Activated T-helper 2 cell treated with anti-CD3 and anti-CD28 coated beads, Interferon-gamma antibody, Interleukin-2, Interleukin-4, amounts not matched to agents 10 μg/mL and 5 μg/mL and 100 μg/mL, durations not matched to agents 14 hours and 24 hours and 36 hours (primary cell): ENCODE measurements at regions not wholly inside any gene's neighbourhood (a gene's known extent, or its start where the extent isn't known, plus 50 kb on each side); places are given as distances from the start of the nearest gene placed in this dataset.

Experiments
- DNase-seq: peaks from one replicate; pipeline ENCODE4 v3.0.0; 2021; ENCODE audit warnings: low spot score
- H3K27ac Mint-ChIP-seq: one replicate; pipeline ENCODE4 v1.8.0; 2021; ENCODE audit warnings: mixed read lengths
- H3K27me3 Mint-ChIP-seq: one replicate; pipeline ENCODE4 v1.8.0; 2021; ENCODE audit warnings: low read depth, mixed read lengths
- H3K36me3 Mint-ChIP-seq: one replicate; pipeline ENCODE4 v1.8.0; 2021; ENCODE audit warnings: low read depth, mixed read lengths
- H3K4me1 Mint-ChIP-seq: one replicate; pipeline ENCODE4 v1.8.0; 2021; ENCODE audit warnings: low read depth, mixed read lengths
- H3K4me3 Mint-ChIP-seq: one replicate; pipeline ENCODE4 v1.8.0; 2021; ENCODE audit warnings: low read depth, mild to moderate bottlenecking, moderate library complexity, mixed read lengths
- H3K9me3 Mint-ChIP-seq: one replicate; pipeline ENCODE4 v1.8.0; 2021; ENCODE audit warnings: mixed read lengths
- intact Hi-C: fragments of 100-400 bp; cut with micrococcal nuclease; formaldehyde crosslinking; loops from one replicate; pipeline ENCODE4 v1.15.1; 2023

DNA sequence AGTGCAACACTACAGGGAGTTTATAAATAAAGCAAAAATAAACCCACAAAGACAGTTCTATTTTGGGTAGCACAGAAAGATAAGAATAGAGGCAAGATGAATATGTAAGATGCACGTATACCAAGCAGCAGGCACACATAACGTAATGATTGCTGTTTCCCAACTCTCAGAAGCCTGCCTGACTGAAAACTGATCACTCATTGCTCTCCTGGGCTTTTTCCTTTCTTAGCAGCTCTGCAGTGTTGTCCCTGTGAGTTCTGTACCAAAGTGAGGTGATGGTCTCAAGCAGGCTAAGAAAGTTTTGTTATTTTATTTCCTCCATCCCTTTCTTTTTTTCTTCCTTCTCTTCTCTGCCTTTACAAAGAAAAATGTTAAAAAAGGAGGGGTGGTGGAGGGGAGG, 522.0 kb upstream of the MAN1A1 start:
- intact Hi-C loops, result no loop called here
- Mint-ChIP-seq H3K36me3 (no peaks in the 10 kb centered on the region), H3K4me3 (no peak overlapping the region), H3K27ac (no peak overlapping the region), H3K27me3 (peaks cover 9% of the 10 kb centered on the region), H3K4me1 (no peaks in the 10 kb centered on the region), H3K9me3 (no peaks in the 10 kb centered on the region)
- no peak for DNase-seq

DNA sequence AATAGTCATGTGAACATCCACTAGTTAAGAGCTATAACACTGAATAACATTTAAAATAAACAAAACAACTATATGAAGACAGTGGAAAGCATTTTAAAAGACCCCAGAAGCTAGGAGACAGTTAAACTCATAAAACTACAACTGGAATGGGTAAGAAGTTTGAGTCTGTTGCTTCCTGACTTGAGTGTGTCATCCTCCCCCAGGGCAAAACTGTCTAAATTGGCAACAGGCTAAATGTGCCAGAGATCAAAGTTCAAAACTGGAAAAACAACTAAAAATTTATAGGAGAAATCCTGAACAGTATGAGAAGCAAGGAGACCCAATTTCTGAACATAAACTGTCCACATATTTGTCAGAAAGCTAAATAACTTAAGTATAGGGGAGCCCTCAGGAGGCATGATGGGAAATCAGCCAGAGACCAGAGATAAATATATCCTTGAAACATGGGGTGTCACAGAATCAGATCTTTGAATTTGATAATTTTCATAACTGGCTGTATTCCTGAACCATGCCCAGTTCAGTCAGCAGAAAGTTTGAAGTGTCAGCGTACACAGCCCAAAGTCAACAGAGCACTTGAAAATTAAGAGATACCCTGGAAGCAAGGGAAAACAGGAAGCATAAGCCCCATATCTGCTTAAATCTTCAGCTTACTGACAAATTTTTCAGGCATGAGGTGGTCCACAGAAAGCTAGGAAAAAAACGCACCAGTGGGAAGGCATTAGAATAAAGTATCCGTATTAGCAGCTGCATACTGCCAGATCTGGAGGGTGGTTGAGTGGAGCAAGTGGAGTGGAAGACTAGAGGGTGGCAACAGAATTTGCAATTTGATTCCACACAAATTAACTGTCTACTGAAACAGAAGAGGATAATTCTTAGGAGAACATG, 516.1 kb upstream of the MAN1A1 start:
- Mint-ChIP-seq H3K27me3 (peaks cover 14% of the 10 kb centered on the region), H3K36me3 (no peaks in the 10 kb centered on the region), H3K4me1 (no peaks in the 10 kb centered on the region), H3K4me3 (no peak overlapping the region), H3K27ac (no peak overlapping the region), H3K9me3 (no peaks in the 10 kb centered on the region)
- intact Hi-C loops, result no loop called here
- DNase-seq, result no peak

DNA sequence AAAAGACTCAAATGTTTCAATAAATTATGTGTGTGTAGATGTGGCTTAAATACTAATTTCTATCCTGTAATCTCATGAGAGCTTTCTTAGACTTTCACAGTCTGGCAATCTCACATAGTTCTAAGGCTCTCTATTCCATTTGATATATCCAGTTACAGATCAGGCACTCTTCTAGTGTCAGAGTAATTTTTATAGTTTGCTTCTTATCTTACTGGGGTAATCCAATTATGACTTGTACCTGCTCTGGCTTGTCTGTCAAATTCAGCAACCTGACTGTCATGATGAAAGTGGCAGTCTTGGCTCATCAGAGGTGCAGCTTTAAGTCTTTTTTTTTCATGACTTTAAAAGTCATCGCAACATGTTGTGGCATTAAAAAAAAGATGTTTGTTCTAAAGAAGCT, 513.2 kb upstream of the MAN1A1 start:
- H3K36me3 Mint-ChIP-seq, result no peaks in the 10 kb centered on the region
- intact Hi-C loops, result no loop called here
- no peak for DNase-seq
- H3K4me3 Mint-ChIP-seq, result no peak overlapping the region
- no peak overlapping the region for H3K27ac Mint-ChIP-seq
- peaks cover 27% of the 10 kb centered on the region for H3K27me3 Mint-ChIP-seq
- H3K4me1 Mint-ChIP-seq, result no peaks in the 10 kb centered on the region
- no peaks in the 10 kb centered on the region for H3K9me3 Mint-ChIP-seq

- no peaks in the 10 kb centered on the region for H3K36me3 Mint-ChIP-seq
- peaks cover 21% of the 10 kb centered on the region for H3K27me3 Mint-ChIP-seq
- no peak overlapping the region for H3K4me3 Mint-ChIP-seq
- no peak overlapping the region for H3K27ac Mint-ChIP-seq
- no peaks in the 10 kb centered on the region for H3K9me3 Mint-ChIP-seq
- peaks cover 11% of the 10 kb centered on the region for H3K4me1 Mint-ChIP-seq
- intact Hi-C loops, result loop anchor here (5.0 kb wide), 1 partner anchor 712 kb away; no protein-coding TSS in a partner anchor
- DNase-seq, result no peak
These were observed 509.3 kb upstream of the MAN1A1 start for GRCh38 chr6:119858901-119859300.

DNA sequence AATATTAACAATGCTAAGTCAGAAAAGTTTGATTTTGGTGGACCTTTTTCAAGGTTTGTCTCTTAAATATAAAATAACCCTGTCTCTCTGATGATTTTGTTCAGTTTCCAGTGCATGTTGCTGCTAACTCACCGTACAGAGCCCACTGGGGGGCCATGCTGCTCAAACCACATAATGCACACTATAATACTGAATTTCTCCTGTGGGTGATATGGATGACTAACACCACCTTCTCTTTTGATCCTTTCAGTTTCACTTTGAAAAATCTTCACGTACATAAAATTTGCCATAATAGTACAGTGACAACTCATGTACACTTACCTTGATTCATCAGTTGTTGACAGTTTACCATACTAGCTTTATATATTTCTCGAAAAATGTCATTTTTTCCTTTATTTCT, 506.6 kb upstream of the MAN1A1 start:
- peak overlapping the region; percentile 27 for H3K4me3 Mint-ChIP-seq
- no peak for DNase-seq
- peaks cover 11% of the 10 kb centered on the region for H3K4me1 Mint-ChIP-seq
- H3K36me3 Mint-ChIP-seq, result no peaks in the 10 kb centered on the region
- H3K27ac Mint-ChIP-seq, result no peak overlapping the region
- intact Hi-C loops, result loop anchor here (5.0 kb wide), 1 partner anchor 709 kb away; no protein-coding TSS in a partner anchor
- no peaks in the 10 kb centered on the region for H3K9me3 Mint-ChIP-seq
- H3K27me3 Mint-ChIP-seq, result peaks cover 19% of the 10 kb centered on the region

DNA sequence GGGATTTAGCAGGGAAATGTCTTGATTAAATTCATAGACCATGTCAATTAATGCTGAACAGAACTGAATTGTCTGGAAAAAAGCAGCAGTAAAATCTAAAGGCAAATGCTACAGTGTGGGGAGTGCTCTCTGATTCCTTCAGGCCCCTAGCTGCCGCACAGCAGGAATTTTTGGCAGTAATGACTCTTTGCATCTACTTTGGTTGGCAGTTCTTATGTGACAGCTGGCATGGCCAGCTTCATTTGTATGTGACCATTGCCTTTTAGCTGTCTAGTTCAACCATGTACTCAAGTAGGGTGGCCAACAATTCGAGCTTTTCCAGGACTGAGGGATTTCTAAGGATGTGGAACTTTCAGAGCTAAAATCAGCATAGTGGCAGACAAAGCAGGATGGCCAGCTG, 499.1 kb upstream of the MAN1A1 start:
- no peaks in the 10 kb centered on the region for H3K36me3 Mint-ChIP-seq
- no peaks in the 10 kb centered on the region for H3K4me1 Mint-ChIP-seq
- DNase-seq, result no peak
- no peak overlapping the region for H3K4me3 Mint-ChIP-seq
- H3K27ac Mint-ChIP-seq, result no peak overlapping the region
- intact Hi-C loops, result no loop called here
- peaks cover 13% of the 10 kb centered on the region for H3K27me3 Mint-ChIP-seq
- no peaks in the 10 kb centered on the region for H3K9me3 Mint-ChIP-seq

DNA sequence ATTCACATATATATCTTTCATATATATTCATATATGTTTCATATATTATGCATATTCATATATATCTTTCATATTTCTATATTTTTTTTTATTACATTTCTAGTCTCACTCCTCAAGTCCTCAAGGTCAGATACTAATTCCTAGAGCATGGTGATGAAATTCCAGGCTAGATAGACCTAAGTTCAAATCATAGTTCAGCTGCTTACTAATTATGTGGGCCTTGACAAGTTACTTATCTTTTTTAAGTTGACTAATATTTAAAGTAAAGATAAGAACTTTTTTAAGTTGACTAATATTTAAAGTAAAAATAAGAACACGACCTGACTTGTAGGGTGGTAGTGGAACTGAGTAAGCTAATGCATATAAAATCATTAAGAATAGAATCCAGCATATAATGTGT, 495.6 kb upstream of the MAN1A1 start:
- DNase-seq, result no peak
- Mint-ChIP-seq H3K9me3 (peaks cover 7% of the 10 kb centered on the region), H3K4me3 (no peak overlapping the region), H3K36me3 (no peaks in the 10 kb centered on the region), H3K27ac (no peak overlapping the region), H3K4me1 (no peaks in the 10 kb centered on the region), H3K27me3 (peaks cover 5% of the 10 kb centered on the region)
- intact Hi-C loops, result no loop called here

GRCh38 chr6:119844387-119844786, 494.8 kb upstream of the MAN1A1 start:
- H3K27ac Mint-ChIP-seq, result no peak overlapping the region
- H3K36me3 Mint-ChIP-seq, result no peaks in the 10 kb centered on the region
- H3K4me3 Mint-ChIP-seq, result no peak overlapping the region
- peaks cover 7% of the 10 kb centered on the region for H3K9me3 Mint-ChIP-seq
- no peaks in the 10 kb centered on the region for H3K4me1 Mint-ChIP-seq
- intact Hi-C loops, result no loop called here
- no peaks in the 10 kb centered on the region for H3K27me3 Mint-ChIP-seq
- DNase-seq, result no peak

DNA sequence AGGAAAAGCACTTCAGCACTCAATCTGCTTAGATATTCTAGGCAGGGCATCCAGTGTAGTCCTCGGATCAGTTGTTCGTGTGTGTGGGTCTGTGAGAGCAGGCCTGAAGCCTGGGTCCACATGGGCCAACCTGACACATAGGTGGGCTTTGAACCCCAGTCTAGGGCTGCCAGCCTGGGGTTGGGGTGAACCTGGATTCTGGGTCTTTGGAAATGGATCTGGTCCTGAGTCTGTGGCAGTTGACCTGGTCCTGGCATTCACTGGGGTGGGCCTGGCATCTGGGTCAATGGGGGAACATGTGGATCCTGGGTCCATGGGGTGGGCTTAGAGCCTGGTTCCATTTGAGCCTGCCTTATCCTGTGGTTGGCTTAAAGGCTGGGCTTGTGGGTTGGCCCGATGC, 492.6 kb upstream of the MAN1A1 start:
- Mint-ChIP-seq H3K4me3 (no peak overlapping the region), H3K4me1 (no peaks in the 10 kb centered on the region), H3K9me3 (peaks cover 7% of the 10 kb centered on the region), H3K36me3 (no peaks in the 10 kb centered on the region), H3K27ac (no peak overlapping the region), H3K27me3 (no peaks in the 10 kb centered on the region)
- intact Hi-C loops, result no loop called here
- DNase-seq, result no peak

- H3K4me1 Mint-ChIP-seq, result no peaks in the 10 kb centered on the region
- no peak overlapping the region for H3K4me3 Mint-ChIP-seq
- intact Hi-C loops, result no loop called here
- H3K27me3 Mint-ChIP-seq, result peaks cover 1% of the 10 kb centered on the region
- DNase-seq, result no peak
- peaks cover 7% of the 10 kb centered on the region for H3K9me3 Mint-ChIP-seq
- H3K27ac Mint-ChIP-seq, result no peak overlapping the region
- H3K36me3 Mint-ChIP-seq, result no peaks in the 10 kb centered on the region
These were observed 488.5 kb upstream of the MAN1A1 start for GRCh38 chr6:119838043-119838442.

DNA sequence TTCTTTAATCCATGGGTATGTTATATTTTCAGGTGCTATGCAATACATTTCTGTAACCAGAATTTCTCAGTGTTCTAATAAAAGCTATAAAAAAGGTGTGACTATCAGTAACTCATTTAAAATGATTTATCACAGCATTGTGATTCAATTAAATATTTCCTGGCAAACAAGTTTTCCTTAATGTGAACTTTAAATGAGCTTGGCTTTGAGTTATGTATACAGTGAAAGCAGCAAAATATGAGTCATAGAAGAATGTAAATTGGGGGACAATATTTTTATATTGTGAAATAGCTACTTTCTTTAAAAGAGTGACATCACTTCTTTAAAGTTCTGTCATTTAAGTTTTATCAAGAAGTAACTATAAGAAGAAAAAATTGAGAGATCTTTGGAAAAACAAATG, 484.9 kb upstream of the MAN1A1 start:
- intact Hi-C loops, result no loop called here
- no peaks in the 10 kb centered on the region for H3K36me3 Mint-ChIP-seq
- H3K4me3 Mint-ChIP-seq, result no peak overlapping the region
- H3K4me1 Mint-ChIP-seq, result no peaks in the 10 kb centered on the region
- H3K9me3 Mint-ChIP-seq, result no peaks in the 10 kb centered on the region
- no peak for DNase-seq
- no peak overlapping the region for H3K27ac Mint-ChIP-seq
- H3K27me3 Mint-ChIP-seq, result peaks cover 1% of the 10 kb centered on the region

DNA sequence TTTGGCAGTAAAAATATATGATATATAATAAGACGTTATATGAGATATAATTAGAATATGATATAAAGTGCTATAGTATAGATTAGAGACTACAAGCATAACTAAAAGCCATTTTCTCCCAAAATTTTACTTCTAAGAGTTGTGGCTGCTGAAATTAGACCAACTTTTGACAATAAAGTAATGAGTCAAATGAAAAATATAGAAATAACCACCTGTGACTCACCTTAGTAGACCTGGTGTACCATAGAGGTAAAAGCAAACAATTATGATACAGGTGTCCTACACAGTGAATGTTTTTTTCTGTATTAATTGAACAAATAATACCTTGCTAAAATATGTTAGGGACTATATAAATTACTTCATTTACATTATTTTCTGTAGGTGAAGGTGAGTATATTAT, 482.9 kb upstream of the MAN1A1 start:
- no peaks in the 10 kb centered on the region for H3K9me3 Mint-ChIP-seq
- no peak overlapping the region for H3K4me3 Mint-ChIP-seq
- DNase-seq, result no peak
- H3K36me3 Mint-ChIP-seq, result no peaks in the 10 kb centered on the region
- H3K4me1 Mint-ChIP-seq, result no peaks in the 10 kb centered on the region
- no peak overlapping the region for H3K27ac Mint-ChIP-seq
- H3K27me3 Mint-ChIP-seq, result peaks cover 6% of the 10 kb centered on the region
- intact Hi-C loops, result no loop called here

- H3K36me3 Mint-ChIP-seq, result no peaks in the 10 kb centered on the region
- H3K27me3 Mint-ChIP-seq, result peaks cover 8% of the 10 kb centered on the region
- H3K4me3 Mint-ChIP-seq, result no peak overlapping the region
- intact Hi-C loops, result no loop called here
- no peak for DNase-seq
- no peaks in the 10 kb centered on the region for H3K4me1 Mint-ChIP-seq
- no peak overlapping the region for H3K27ac Mint-ChIP-seq
- no peaks in the 10 kb centered on the region for H3K9me3 Mint-ChIP-seq
These were observed 481.1 kb upstream of the MAN1A1 start for GRCh38 chr6:119830494-119831295.
